ENCODE measurements at regions not wholly inside any gene's neighbourhood (a gene's known extent, or its start where the extent isn't known, plus 50 kb on each side); places are given as distances from the start of the nearest gene placed in this dataset.

DNA sequence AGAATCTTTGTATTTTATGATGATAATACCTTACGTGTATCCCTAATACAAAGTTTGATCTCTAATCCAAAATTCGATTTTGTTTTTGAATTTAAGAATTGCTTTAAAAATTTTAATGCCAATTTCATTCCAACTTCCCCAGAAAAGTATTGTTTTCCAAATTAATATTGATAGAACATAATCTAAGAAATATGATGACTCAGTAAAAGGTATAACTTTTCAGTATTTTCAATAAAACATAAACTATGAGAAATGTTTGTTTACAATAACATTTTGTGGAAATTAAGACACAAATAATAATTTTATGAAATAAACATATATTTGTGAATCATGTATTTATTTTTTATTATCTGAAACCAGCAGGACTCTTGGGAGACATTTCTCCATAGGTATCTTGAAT, 931.6 kb downstream of the EFNA5 start:
- Histone ChIP-seq H3K79me2 (ENCODE audit: insufficient read depth, low read length) (no peaks in the 10 kb centered on the region), H3K79me1 (ENCODE audit: insufficient read depth, low read depth, low read length, poor library complexity, severe bottlenecking) (no peaks in the 10 kb centered on the region), H4K8ac (replicated peaks; ENCODE audit: insufficient read length, low read depth, low read length) (no peak overlapping the region), H3K14ac (ENCODE audit: insufficient read depth, low read length) (no peak overlapping the region), H2BK5ac (ENCODE audit: insufficient read length, low read length) (no peak overlapping the region), H3K27ac (ENCODE audit: insufficient read length, low read depth, low read length) (no peak overlapping the region), H3K9ac (ENCODE audit: extremely low read depth, insufficient read length, low read length) (no peak overlapping the region), H2AK5ac (ENCODE audit: insufficient read length, low read length) (no peak overlapping the region), H3K4ac (ENCODE audit: low read depth, low read length) (no peak overlapping the region), H2AFZ (ENCODE audit: low read length) (no peak overlapping the region), H3T11ph (ENCODE audit: low read length) (no peak overlapping the region), H3K23ac (ENCODE audit: insufficient read length, low read depth, low read length) (no peak overlapping the region), H2BK120ac (ENCODE audit: low read depth, low read length, poor library complexity, severe bottlenecking) (no peak overlapping the region), H2BK12ac (ENCODE audit: insufficient read length, low read depth, low read length) (no peak overlapping the region), H3K27me3 (ENCODE audit: insufficient read depth, low read length) (no peaks in the 10 kb centered on the region), H3K23me2 (ENCODE audit: insufficient read length, low read depth, low read length, poor library complexity, severe bottlenecking) (no peaks in the 10 kb centered on the region), H3K56ac (ENCODE audit: insufficient read length, low read depth, low read length) (no peak overlapping the region), H2BK20ac (ENCODE audit: low read depth, low read length, poor library complexity, severe bottlenecking) (no peak overlapping the region), H4K91ac (ENCODE audit: insufficient read length, low read depth, low read length) (no peak overlapping the region), H3K4me2 (ENCODE audit: insufficient read depth, insufficient read length, low read length) (no peak overlapping the region), H4K20me1 (ENCODE audit: control insufficient read depth, insufficient read depth, insufficient read length) (no peaks in the 10 kb centered on the region), H3K4me1 (ENCODE audit: insufficient read depth, low read length) (no peaks in the 10 kb centered on the region), H2BK15ac (ENCODE audit: low read depth, low read length) (no peak overlapping the region), H3K18ac (ENCODE audit: insufficient read length, low read depth, low read length) (no peak overlapping the region), H4K5ac (ENCODE audit: insufficient read length, low read depth, low read length) (no peak overlapping the region), H3K9me3 (ENCODE audit: control insufficient read depth, low read depth, low read length) (no peaks in the 10 kb centered on the region)
- Mint-ChIP-seq H3K9me3 (peaks cover 16 to 18% of the 10 kb centered on the region in 2 experiments; a peak in 4 of 5 replicates), H3K27me3 (ENCODE audit: low read depth) (no peaks in the 10 kb centered on the region; the same call in 1 of the 2 replicates), H3K4me3 (no peak overlapping the region), H3K36me3 (ENCODE audit: insufficient read depth in 1 of 3, low read depth in 3 of 3) (peaks cover 4 to 14% (median 5%) of the 10 kb centered on the region in 3 experiments; a peak in 5 of 7 replicates), H3K27ac (no peak overlapping the region), H3K4me1 (peaks cover 12 to 13% of the 10 kb centered on the region in 2 experiments)
- TF ChIP-seq, protein P1, sequence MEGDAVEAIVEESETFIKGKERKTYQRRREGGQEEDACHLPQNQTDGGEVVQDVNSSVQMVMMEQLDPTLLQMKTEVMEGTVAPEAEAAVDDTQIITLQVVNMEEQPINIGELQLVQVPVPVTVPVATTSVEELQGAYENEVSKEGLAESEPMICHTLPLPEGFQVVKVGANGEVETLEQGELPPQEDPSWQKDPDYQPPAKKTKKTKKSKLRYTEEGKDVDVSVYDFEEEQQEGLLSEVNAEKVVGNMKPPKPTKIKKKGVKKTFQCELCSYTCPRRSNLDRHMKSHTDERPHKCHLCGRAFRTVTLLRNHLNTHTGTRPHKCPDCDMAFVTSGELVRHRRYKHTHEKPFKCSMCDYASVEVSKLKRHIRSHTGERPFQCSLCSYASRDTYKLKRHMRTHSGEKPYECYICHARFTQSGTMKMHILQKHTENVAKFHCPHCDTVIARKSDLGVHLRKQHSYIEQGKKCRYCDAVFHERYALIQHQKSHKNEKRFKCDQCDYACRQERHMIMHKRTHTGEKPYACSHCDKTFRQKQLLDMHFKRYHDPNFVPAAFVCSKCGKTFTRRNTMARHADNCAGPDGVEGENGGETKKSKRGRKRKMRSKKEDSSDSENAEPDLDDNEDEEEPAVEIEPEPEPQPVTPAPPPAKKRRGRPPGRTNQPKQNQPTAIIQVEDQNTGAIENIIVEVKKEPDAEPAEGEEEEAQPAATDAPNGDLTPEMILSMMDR (conservative IDR thresholded peaks at IDR 0.05), result no peak
- no peak for DNase-seq
- WGBS (ENCODE audit: extremely low coverage, insufficient read length, low lambda C conversion rate), result no CpG with 5 or more reads among the region's 2 CpGs
